Esophagus squamous epithelium (tissue), 4 donors: ENCODE measurements at regions not wholly inside any gene's neighbourhood (a gene's known extent, or its start where the extent isn't known, plus 50 kb on each side); places are given as distances from the start of the nearest gene placed in this dataset.

Source experiments
- POLR2A ChIP-seq, 4 donors: fragments of 450-650 bp; IDR thresholded peaks; one replicate each; pipeline ENCODE4 v1.6.1; 2017; ENCODE audit warnings: antibody characterized with exemption in 4 of 4, mild to moderate bottlenecking in 4 of 4, moderate library complexity in 3 of 4
- TF ChIP-seq, protein P1 (sequence below), 6 experiments: fragments of 450-650 bp in 4 of 6; fragments of 200-600 bp in 2 of 6; sonication (generic) in 2 of 6; IDR thresholded peaks; one replicate each; pipeline ENCODE4 v1.5.1; 2016 to 2019; ENCODE audit warnings: antibody characterized with exemption in 6 of 6, mild to moderate bottlenecking in 4 of 6, moderate library complexity in 4 of 6

DNA sequence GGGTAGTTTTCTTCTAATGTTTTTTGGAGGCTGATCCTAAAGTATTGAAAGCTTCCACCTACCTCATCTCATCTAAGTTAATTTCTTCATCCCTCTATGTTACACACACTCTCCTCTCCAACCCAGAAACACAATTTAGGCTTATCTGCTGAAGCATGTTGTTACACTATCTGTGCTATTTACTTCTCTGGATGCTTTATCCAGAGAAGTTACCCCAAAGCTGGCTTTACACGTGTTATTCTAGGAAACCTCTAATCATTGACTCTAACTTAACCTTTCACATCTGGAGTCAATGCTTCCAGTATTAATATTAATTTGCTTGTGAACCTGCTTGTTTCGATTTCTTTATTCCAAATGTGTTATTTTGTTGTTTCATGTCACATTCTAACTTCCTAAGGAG, 87.3 kb upstream of the NMU start:
- no peak for TF ChIP-seq POLR2A (IDR thresholded peaks at IDR 0.05)
- TF ChIP-seq, protein P1, sequence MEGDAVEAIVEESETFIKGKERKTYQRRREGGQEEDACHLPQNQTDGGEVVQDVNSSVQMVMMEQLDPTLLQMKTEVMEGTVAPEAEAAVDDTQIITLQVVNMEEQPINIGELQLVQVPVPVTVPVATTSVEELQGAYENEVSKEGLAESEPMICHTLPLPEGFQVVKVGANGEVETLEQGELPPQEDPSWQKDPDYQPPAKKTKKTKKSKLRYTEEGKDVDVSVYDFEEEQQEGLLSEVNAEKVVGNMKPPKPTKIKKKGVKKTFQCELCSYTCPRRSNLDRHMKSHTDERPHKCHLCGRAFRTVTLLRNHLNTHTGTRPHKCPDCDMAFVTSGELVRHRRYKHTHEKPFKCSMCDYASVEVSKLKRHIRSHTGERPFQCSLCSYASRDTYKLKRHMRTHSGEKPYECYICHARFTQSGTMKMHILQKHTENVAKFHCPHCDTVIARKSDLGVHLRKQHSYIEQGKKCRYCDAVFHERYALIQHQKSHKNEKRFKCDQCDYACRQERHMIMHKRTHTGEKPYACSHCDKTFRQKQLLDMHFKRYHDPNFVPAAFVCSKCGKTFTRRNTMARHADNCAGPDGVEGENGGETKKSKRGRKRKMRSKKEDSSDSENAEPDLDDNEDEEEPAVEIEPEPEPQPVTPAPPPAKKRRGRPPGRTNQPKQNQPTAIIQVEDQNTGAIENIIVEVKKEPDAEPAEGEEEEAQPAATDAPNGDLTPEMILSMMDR (IDR thresholded peaks at IDR 0.05), result no peak
